ENCODE measurements at regions not wholly inside any gene's neighbourhood (a gene's known extent, or its start where the extent isn't known, plus 50 kb on each side); places are given as distances from the start of the nearest gene placed in this dataset.

DNA sequence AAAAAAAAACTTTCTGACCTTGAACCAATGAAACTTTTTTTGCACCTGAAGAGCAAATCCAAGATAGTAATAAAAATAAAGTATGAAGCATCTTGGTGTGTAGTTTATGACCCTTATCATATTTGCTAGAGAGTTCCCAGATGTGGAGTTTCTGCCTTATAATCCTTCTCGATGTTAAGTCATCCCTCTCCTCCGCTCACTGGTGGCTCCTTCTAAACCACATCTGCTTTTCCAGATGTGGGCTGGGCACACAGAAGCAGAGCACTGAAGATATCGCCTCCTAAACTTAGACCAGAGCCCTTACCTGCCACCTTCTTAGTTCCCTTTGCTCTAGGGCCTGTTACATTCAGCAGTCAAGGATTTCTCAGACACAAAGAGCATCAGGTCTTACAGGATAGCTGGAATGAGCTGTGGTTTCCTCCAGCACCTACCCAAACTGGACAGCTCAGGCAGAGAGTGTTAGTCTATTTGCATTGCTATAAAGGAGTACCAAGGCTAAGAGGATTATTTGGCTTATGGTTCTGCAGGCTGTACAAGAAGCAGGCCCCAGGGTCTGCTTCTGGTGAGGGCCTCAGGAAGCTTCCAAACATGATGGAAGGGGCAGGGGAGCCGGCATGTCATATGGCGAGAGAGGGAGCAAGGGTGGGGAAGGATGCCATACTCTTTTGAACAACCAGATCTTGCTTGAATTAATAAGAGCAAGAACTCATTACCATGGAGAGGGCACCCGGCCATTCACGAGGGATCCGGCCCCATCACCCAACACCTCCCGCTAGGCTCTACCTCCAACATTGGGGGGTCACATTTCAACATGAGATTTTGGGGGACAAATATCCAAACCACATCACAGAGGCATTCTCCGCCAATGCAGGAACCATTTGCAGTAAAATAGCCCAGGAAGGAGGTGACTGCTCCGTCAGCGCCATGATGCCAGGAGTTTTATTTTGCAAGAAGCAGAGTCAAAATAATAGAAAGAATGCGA lies 75.6 kb upstream of the HELT start (continued):
- TF ChIP-seq E2F1 (CRISPR knock-in tag; IDR thresholded peaks at IDR 0.05) (no peak), ZNF416 (CRISPR knock-in tag; IDR thresholded peaks at IDR 0.05) (no peak), ZNF396 (CRISPR knock-in tag; IDR thresholded peaks at IDR 0.05; ENCODE audit: borderline replicate concordance) (no peak), AFF4 (CRISPR knock-in tag; IDR thresholded peaks at IDR 0.05; ENCODE audit: borderline replicate concordance) (no peak), KAT7 (CRISPR knock-in tag; IDR thresholded peaks at IDR 0.05; ENCODE audit: borderline replicate concordance) (no peak)

DNA sequence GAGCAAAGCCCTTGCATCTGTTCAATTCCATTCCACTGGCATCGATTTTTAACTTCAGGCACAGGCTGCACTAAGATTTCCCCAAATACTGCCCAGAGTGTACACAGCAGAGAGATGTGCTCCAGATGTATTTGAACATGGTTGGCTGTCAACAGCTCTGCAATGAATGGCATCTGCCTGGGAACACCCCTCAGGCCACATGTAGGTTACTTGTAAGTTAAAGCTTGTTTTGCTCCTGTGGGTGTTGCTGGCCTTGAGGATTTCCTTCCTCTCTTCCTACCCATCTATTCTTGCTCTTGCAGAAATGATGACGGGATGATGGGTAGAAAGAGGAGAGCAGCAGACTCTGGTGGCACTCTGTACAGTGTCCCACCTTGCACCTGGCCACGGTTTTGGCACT lies 69.3 kb upstream of the HELT start:
- peaks cover 2% of the 10 kb centered on the region; the same call in 1 of the 2 replicates for H3K27me3 Mint-ChIP-seq (ENCODE audit: low read depth)
- no peak overlapping the region for H3K27ac Mint-ChIP-seq
- CTCF ChIA-PET, result interaction anchor here (0.8 kb wide), 1 partner anchor 203 kb away, joined by 3 read pairs; no protein-coding TSS in a partner anchor
- DNase-seq (ENCODE audit: low spot score), result no peak
- H3K9me3 Mint-ChIP-seq, result no peaks in the 10 kb centered on the region
- no peaks in the 10 kb centered on the region for H3K4me1 Mint-ChIP-seq
- POLR2A ChIA-PET, result no interaction called here
- H3K36me3 Mint-ChIP-seq, result no peaks in the 10 kb centered on the region
- no peak overlapping the region for H3K4me3 Mint-ChIP-seq
- TF ChIP-seq, protein P1, sequence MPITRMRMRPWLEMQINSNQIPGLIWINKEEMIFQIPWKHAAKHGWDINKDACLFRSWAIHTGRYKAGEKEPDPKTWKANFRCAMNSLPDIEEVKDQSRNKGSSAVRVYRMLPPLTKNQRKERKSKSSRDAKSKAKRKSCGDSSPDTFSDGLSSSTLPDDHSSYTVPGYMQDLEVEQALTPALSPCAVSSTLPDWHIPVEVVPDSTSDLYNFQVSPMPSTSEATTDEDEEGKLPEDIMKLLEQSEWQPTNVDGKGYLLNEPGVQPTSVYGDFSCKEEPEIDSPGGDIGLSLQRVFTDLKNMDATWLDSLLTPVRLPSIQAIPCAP (CRISPR knock-in tag; IDR thresholded peaks at IDR 0.05), result no peak
- TF ChIP-seq FOXJ3 (CRISPR knock-in tag; IDR thresholded peaks at IDR 0.05; ENCODE audit: borderline replicate concordance) (no peak), CREM (CRISPR knock-in tag; IDR thresholded peaks at IDR 0.05) (no peak)
- no peak for ATAC-seq

GRCh38 chr4:184950117-184950830 lies 68.0 kb upstream of the HELT start:
- no peak for ATAC-seq
- DNase-seq (ENCODE audit: low spot score), result no peak
- H3K9me3 Mint-ChIP-seq, result no peaks in the 10 kb centered on the region
- ChIA-PET POLR2A (no interaction called here), CTCF (interaction anchor here (0.8 kb wide), 1 partner anchor 205 kb away, joined by 3 read pairs; no protein-coding TSS in a partner anchor)
- H3K4me3 Mint-ChIP-seq, result no peak overlapping the region
- no peaks in the 10 kb centered on the region for H3K36me3 Mint-ChIP-seq
- no peak overlapping the region for H3K27ac Mint-ChIP-seq
- TF ChIP-seq GABPB1 (CRISPR knock-in tag; IDR thresholded peaks at IDR 0.05), result peak; percentile 57; the same call in 1 of the 2 replicates
- TF ChIP-seq OVOL2 (CRISPR knock-in tag; IDR thresholded peaks at IDR 0.05; ENCODE audit: borderline replicate concordance), result no peak
- TF ChIP-seq MAX (CRISPR knock-in tag; IDR thresholded peaks at IDR 0.05), result no peak
- TF ChIP-seq ZNF396 (CRISPR knock-in tag; IDR thresholded peaks at IDR 0.05; ENCODE audit: borderline replicate concordance), result no peak
- H3K27me3 Mint-ChIP-seq (ENCODE audit: low read depth), result peaks cover 2% of the 10 kb centered on the region; the same call in 1 of the 2 replicates
- H3K4me1 Mint-ChIP-seq, result no peaks in the 10 kb centered on the region

DNA sequence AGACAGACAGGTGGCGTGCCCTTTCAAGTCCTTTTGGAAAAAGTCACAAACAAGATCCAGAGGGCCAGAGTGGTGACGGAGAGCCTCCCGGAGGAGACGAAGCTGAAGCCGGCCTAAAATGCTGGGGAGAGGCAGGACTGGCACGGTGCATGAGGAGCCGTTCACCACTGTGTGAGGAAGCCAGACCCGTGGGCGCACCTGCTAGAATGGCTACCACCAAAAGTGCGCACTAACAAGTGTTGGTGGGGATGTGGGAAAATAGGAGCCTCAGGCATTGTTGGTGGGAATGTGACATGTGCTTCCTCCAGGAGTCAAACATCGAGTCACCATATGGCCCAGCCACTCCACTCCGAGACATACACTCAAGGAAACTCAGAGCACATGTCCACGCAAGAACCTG lies 67.4 kb upstream of the HELT start:
- H3K27me3 Mint-ChIP-seq (ENCODE audit: low read depth), result peaks cover 2% of the 10 kb centered on the region; the same call in 1 of the 2 replicates
- no peak for TF ChIP-seq ZNF416 (CRISPR knock-in tag; IDR thresholded peaks at IDR 0.05)
- TF ChIP-seq AFF4 (CRISPR knock-in tag; IDR thresholded peaks at IDR 0.05; ENCODE audit: borderline replicate concordance), result no peak
- no peak for TF ChIP-seq ATF6 (CRISPR knock-in tag; IDR thresholded peaks at IDR 0.05)
- TF ChIP-seq NFE2L1 (CRISPR knock-in tag; IDR thresholded peaks at IDR 0.05), result no peak

More for the DNA sequence above, 67.4 kb upstream of the HELT start:
- no peaks in the 10 kb centered on the region for H3K4me1 Mint-ChIP-seq
- no peaks in the 10 kb centered on the region for H3K36me3 Mint-ChIP-seq
- ATAC-seq (no peak), DNase-seq (ENCODE audit: low spot score) (no peak)
- no peak overlapping the region for H3K4me3 Mint-ChIP-seq
- H3K27ac Mint-ChIP-seq, result no peak overlapping the region
- ChIA-PET CTCF (no interaction called here), POLR2A (no interaction called here)
- no peaks in the 10 kb centered on the region for H3K9me3 Mint-ChIP-seq
